ENCODE measurements at regions not wholly inside any gene's neighbourhood (a gene's known extent, or its start where the extent isn't known, plus 50 kb on each side); places are given as distances from the start of the nearest gene placed in this dataset.
"Not testable (repeated sequence)": the region's sequence is repeated elsewhere in the genome, so short reads cannot be mapped to it uniquely, and the experiment has no call there.

GRCh38 chr12:91452464-91452863 lies 269.8 kb upstream of the DCN start:
- not testable (repeated sequence) for H3K27me3 ChIP-seq (replicated peaks; ENCODE audit: control insufficient read depth, insufficient read depth, low read length, poor library complexity, severe bottlenecking); H3K27ac ChIP-seq (ENCODE audit: insufficient read depth, low read length, poor library complexity, severe bottlenecking); DNase-seq; H3K9me3 ChIP-seq (ENCODE audit: control insufficient read depth, low read length); H3K36me3 ChIP-seq (ENCODE audit: control insufficient read depth, insufficient read depth, low read length); H3K4me3 ChIP-seq (ENCODE audit: insufficient read depth, low read depth, low read length, poor library complexity, severe bottlenecking); H3K4me1 ChIP-seq (ENCODE audit: control insufficient read depth, insufficient read depth, low read length, poor library complexity, severe bottlenecking)

- H3K9me3 ChIP-seq (ENCODE audit: control insufficient read depth, low read length) = no peaks in the 10 kb centered on the region
- no peaks in the 10 kb centered on the region for H3K36me3 ChIP-seq (ENCODE audit: control insufficient read depth, insufficient read depth, low read length)
- no peaks in the 10 kb centered on the region for H3K27me3 ChIP-seq (replicated peaks; ENCODE audit: control insufficient read depth, insufficient read depth, low read length, poor library complexity, severe bottlenecking)
- DNase-seq = no peak
- no peak overlapping the region for H3K4me3 ChIP-seq (ENCODE audit: insufficient read depth, low read depth, low read length, poor library complexity, severe bottlenecking)
- H3K4me1 ChIP-seq (ENCODE audit: control insufficient read depth, insufficient read depth, low read length, poor library complexity, severe bottlenecking) = no peaks in the 10 kb centered on the region
- no peak overlapping the region for H3K27ac ChIP-seq (ENCODE audit: insufficient read depth, low read length, poor library complexity, severe bottlenecking)
Measured at GRCh38 chr12:91441993-91442952, 259.7 kb upstream of the DCN start.

GRCh38 chr12:91441246-91441645 lies 258.6 kb upstream of the DCN start:
- DNase-seq = no peak
- Histone ChIP-seq H3K27ac (ENCODE audit: insufficient read depth, low read length, poor library complexity, severe bottlenecking) (no peak overlapping the region), H3K36me3 (ENCODE audit: control insufficient read depth, insufficient read depth, low read length) (no peaks in the 10 kb centered on the region), H3K9me3 (ENCODE audit: control insufficient read depth, low read length) (no peaks in the 10 kb centered on the region), H3K4me1 (ENCODE audit: control insufficient read depth, insufficient read depth, low read length, poor library complexity, severe bottlenecking) (no peaks in the 10 kb centered on the region), H3K4me3 (ENCODE audit: insufficient read depth, low read depth, low read length, poor library complexity, severe bottlenecking) (no peak overlapping the region), H3K27me3 (replicated peaks; ENCODE audit: control insufficient read depth, insufficient read depth, low read length, poor library complexity, severe bottlenecking) (no peaks in the 10 kb centered on the region)

GRCh38 chr12:91434081-91434480 lies 251.5 kb upstream of the DCN start:
- no peaks in the 10 kb centered on the region for H3K36me3 ChIP-seq (ENCODE audit: control insufficient read depth, insufficient read depth, low read length)
- H3K4me1 ChIP-seq (ENCODE audit: control insufficient read depth, insufficient read depth, low read length, poor library complexity, severe bottlenecking) = no peaks in the 10 kb centered on the region
- no peaks in the 10 kb centered on the region for H3K9me3 ChIP-seq (ENCODE audit: control insufficient read depth, low read length)
- no peak overlapping the region for H3K4me3 ChIP-seq (ENCODE audit: insufficient read depth, low read depth, low read length, poor library complexity, severe bottlenecking)
- no peak overlapping the region for H3K27ac ChIP-seq (ENCODE audit: insufficient read depth, low read length, poor library complexity, severe bottlenecking)
- DNase-seq = no peak
- no peaks in the 10 kb centered on the region for H3K27me3 ChIP-seq (replicated peaks; ENCODE audit: control insufficient read depth, insufficient read depth, low read length, poor library complexity, severe bottlenecking)

GRCh38 chr12:91432755-91433154 lies 250.1 kb upstream of the DCN start:
- Histone ChIP-seq H3K36me3 (ENCODE audit: control insufficient read depth, insufficient read depth, low read length) (no peaks in the 10 kb centered on the region), H3K27ac (ENCODE audit: insufficient read depth, low read length, poor library complexity, severe bottlenecking) (no peak overlapping the region), H3K27me3 (replicated peaks; ENCODE audit: control insufficient read depth, insufficient read depth, low read length, poor library complexity, severe bottlenecking) (no peaks in the 10 kb centered on the region), H3K9me3 (ENCODE audit: control insufficient read depth, low read length) (no peaks in the 10 kb centered on the region), H3K4me1 (ENCODE audit: control insufficient read depth, insufficient read depth, low read length, poor library complexity, severe bottlenecking) (no peaks in the 10 kb centered on the region), H3K4me3 (ENCODE audit: insufficient read depth, low read depth, low read length, poor library complexity, severe bottlenecking) (no peak overlapping the region)
- DNase-seq = no peak

- no peaks in the 10 kb centered on the region for H3K36me3 ChIP-seq (ENCODE audit: control insufficient read depth, insufficient read depth, low read length)
- no peaks in the 10 kb centered on the region for H3K4me1 ChIP-seq (ENCODE audit: control insufficient read depth, insufficient read depth, low read length, poor library complexity, severe bottlenecking)
- H3K4me3 ChIP-seq (ENCODE audit: insufficient read depth, low read depth, low read length, poor library complexity, severe bottlenecking) = no peak overlapping the region
- H3K9me3 ChIP-seq (ENCODE audit: control insufficient read depth, low read length) = no peaks in the 10 kb centered on the region
- no peak overlapping the region for H3K27ac ChIP-seq (ENCODE audit: insufficient read depth, low read length, poor library complexity, severe bottlenecking)
- H3K27me3 ChIP-seq (replicated peaks; ENCODE audit: control insufficient read depth, insufficient read depth, low read length, poor library complexity, severe bottlenecking) = no peaks in the 10 kb centered on the region
- no peak for DNase-seq
Measured at GRCh38 chr12:91432089-91432488, 249.5 kb upstream of the DCN start.

- Histone ChIP-seq H3K4me3 (ENCODE audit: insufficient read depth, low read depth, low read length, poor library complexity, severe bottlenecking) (no peak overlapping the region), H3K9me3 (ENCODE audit: control insufficient read depth, low read length) (no peaks in the 10 kb centered on the region), H3K27me3 (replicated peaks; ENCODE audit: control insufficient read depth, insufficient read depth, low read length, poor library complexity, severe bottlenecking) (no peaks in the 10 kb centered on the region), H3K36me3 (ENCODE audit: control insufficient read depth, insufficient read depth, low read length) (no peaks in the 10 kb centered on the region), H3K4me1 (ENCODE audit: control insufficient read depth, insufficient read depth, low read length, poor library complexity, severe bottlenecking) (no peaks in the 10 kb centered on the region), H3K27ac (ENCODE audit: insufficient read depth, low read length, poor library complexity, severe bottlenecking) (no peak overlapping the region)
- DNase-seq = no peak
Measured at GRCh38 chr12:91424506-91424905, 241.9 kb upstream of the DCN start.

GRCh38 chr12:91423693-91424050 lies 241.1 kb upstream of the DCN start:
- no peaks in the 10 kb centered on the region for H3K4me1 ChIP-seq (ENCODE audit: control insufficient read depth, insufficient read depth, low read length, poor library complexity, severe bottlenecking)
- H3K9me3 ChIP-seq (ENCODE audit: control insufficient read depth, low read length) = no peaks in the 10 kb centered on the region
- no peaks in the 10 kb centered on the region for H3K27me3 ChIP-seq (replicated peaks; ENCODE audit: control insufficient read depth, insufficient read depth, low read length, poor library complexity, severe bottlenecking)
- no peak overlapping the region for H3K27ac ChIP-seq (ENCODE audit: insufficient read depth, low read length, poor library complexity, severe bottlenecking)
- DNase-seq = no peak
- no peaks in the 10 kb centered on the region for H3K36me3 ChIP-seq (ENCODE audit: control insufficient read depth, insufficient read depth, low read length)
- no peak overlapping the region for H3K4me3 ChIP-seq (ENCODE audit: insufficient read depth, low read depth, low read length, poor library complexity, severe bottlenecking)

- Histone ChIP-seq H3K27me3 (replicated peaks; ENCODE audit: control insufficient read depth, insufficient read depth, low read length, poor library complexity, severe bottlenecking) (no peaks in the 10 kb centered on the region), H3K4me3 (ENCODE audit: insufficient read depth, low read depth, low read length, poor library complexity, severe bottlenecking) (no peak overlapping the region), H3K9me3 (ENCODE audit: control insufficient read depth, low read length) (no peaks in the 10 kb centered on the region), H3K4me1 (ENCODE audit: control insufficient read depth, insufficient read depth, low read length, poor library complexity, severe bottlenecking) (no peaks in the 10 kb centered on the region), H3K36me3 (ENCODE audit: control insufficient read depth, insufficient read depth, low read length) (no peaks in the 10 kb centered on the region), H3K27ac (ENCODE audit: insufficient read depth, low read length, poor library complexity, severe bottlenecking) (no peak overlapping the region)
- no peak for DNase-seq
Measured at GRCh38 chr12:91422811-91423692, 240.4 kb upstream of the DCN start.

- no peak overlapping the region for H3K4me3 ChIP-seq (ENCODE audit: insufficient read depth, low read depth, low read length, poor library complexity, severe bottlenecking)
- H3K9me3 ChIP-seq (ENCODE audit: control insufficient read depth, low read length) = no peaks in the 10 kb centered on the region
- H3K4me1 ChIP-seq (ENCODE audit: control insufficient read depth, insufficient read depth, low read length, poor library complexity, severe bottlenecking) = no peaks in the 10 kb centered on the region
- H3K27me3 ChIP-seq (replicated peaks; ENCODE audit: control insufficient read depth, insufficient read depth, low read length, poor library complexity, severe bottlenecking) = no peaks in the 10 kb centered on the region
- H3K36me3 ChIP-seq (ENCODE audit: control insufficient read depth, insufficient read depth, low read length) = no peaks in the 10 kb centered on the region
- DNase-seq = no peak
- no peak overlapping the region for H3K27ac ChIP-seq (ENCODE audit: insufficient read depth, low read length, poor library complexity, severe bottlenecking)
Measured at GRCh38 chr12:91422127-91422526, 239.5 kb upstream of the DCN start.
